GM13977 (cell line): ENCODE measurements at regions not wholly inside any gene's neighbourhood (a gene's known extent, or its start where the extent isn't known, plus 50 kb on each side); places are given as distances from the start of the nearest gene placed in this dataset.

Experiments
- DNase-seq: peaks from one replicate; pipeline ENCODE4 v3.0.0; 2012; ENCODE audit warnings: low spot score
- CTCF ChIP-seq: IDR thresholded peaks from 2 replicates; pipeline ENCODE4 v1.5.1; 2012; ENCODE audit warnings: mild to moderate bottlenecking, control low read depth; ENCODE audit not compliant: insufficient read depth; ENCODE audit errors: extremely low read depth, missing control alignments
- in situ Hi-C: fragments of 300-500 bp; cut with MboI; formaldehyde crosslinking; loops from one replicate; pipeline ENCODE4 v1.12.0; 2022; ENCODE audit warnings: low sequenced_read_pairs, low pct_unique_long_range_greater_than_20kb, mixed read lengths, inconsistent platforms; ENCODE audit not compliant: unreplicated experiment

GRCh38 chr19:30091856-30092255 lies 149.8 kb downstream of the URI1 start:
- TF ChIP-seq CTCF, result no peak
- in situ Hi-C loops, result no loop called here
- DNase-seq, result no peak

- in situ Hi-C loops, result no loop called here
- no peak for DNase-seq
- no peak for TF ChIP-seq CTCF
Measured at GRCh38 chr19:30092721-30093569, 150.9 kb downstream of the URI1 start.

- DNase-seq, result no peak
- in situ Hi-C loops, result no loop called here
- no peak for TF ChIP-seq CTCF
Measured at GRCh38 chr19:30093966-30094755, 152.1 kb downstream of the URI1 start.

GRCh38 chr19:30094756-30095140 lies 152.7 kb downstream of the URI1 start:
- in situ Hi-C loops, result no loop called here

GRCh38 chr19:30095171-30095570 lies 153.1 kb downstream of the URI1 start:
- DNase-seq, result no peak
- in situ Hi-C loops, result no loop called here
- no peak for TF ChIP-seq CTCF

More at GRCh38 chr19:30094756-30095140, 152.7 kb downstream of the URI1 start:
- no peak for DNase-seq
- TF ChIP-seq CTCF, result no peak

DNA sequence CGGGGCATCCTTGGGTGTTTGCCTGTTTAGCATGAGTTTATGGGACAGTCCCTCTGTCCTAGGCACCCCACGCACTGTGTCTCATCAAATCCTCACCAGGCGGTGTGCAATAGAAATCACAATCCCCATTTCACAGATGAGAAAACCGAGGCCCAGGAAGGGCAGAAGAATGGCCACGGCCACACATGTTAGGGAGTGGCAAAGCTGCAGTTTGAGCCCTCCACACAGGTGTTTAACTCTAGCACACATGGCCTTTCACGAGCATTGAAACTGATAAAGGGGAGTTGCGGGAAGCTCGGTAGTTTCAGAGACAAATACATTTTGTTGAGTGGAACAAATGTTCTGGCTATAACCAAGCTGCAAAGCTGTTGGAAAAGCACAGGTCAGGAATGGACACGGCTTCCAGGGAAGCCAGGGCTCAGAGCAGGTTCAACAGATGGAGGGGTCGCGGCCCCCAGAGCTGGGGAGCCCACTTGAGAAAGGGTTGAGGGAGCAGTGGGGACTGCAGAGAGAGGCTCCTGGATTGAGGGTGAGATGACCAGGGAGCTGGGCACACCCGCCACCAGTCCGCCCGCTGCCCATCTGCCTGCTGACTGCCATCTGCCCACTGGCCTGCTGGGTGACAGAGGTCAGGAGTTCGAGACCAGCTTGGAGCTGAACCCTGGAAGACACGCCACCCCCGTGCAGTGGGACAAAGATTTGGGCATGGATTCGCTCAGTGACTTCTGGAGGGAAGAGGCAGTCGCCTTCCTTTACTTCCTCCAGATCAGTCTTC lies 154.7 kb downstream of the URI1 start:
- TF ChIP-seq CTCF, result no peak
- no peak for DNase-seq

More for the DNA sequence above, 154.7 kb downstream of the URI1 start:
- in situ Hi-C loops, result no loop called here
